ENCODE measurements at regions not wholly inside any gene's neighbourhood (a gene's known extent, or its start where the extent isn't known, plus 50 kb on each side); places are given as distances from the start of the nearest gene placed in this dataset.
A peak's percentile ranks its signal among the peaks of the same experiment; 100 is the strongest.

- in situ Hi-C loops (cut with HindIII; ENCODE audit: low sequenced_read_pairs) = no loop called here
Measured at GRCh38 chr19:16000024-16000663, 51.3 kb downstream of the OR10H4 start.

GRCh38 chr19:16001481-16002312 is 52.9 kb downstream of the OR10H4 start:
- in situ Hi-C loops (cut with HindIII; ENCODE audit: low sequenced_read_pairs) = no loop called here
- DNase-seq (ENCODE audit: low spot score) = no peak

More at GRCh38 chr19:16000024-16000663, 51.3 kb downstream of the OR10H4 start:
- no peak for DNase-seq (ENCODE audit: low spot score)

- in situ Hi-C loops (cut with HindIII; ENCODE audit: low sequenced_read_pairs) = no loop called here
- no peak for DNase-seq (ENCODE audit: low spot score)
Measured at GRCh38 chr19:16002406-16003384, 53.9 kb downstream of the OR10H4 start.

GRCh38 chr19:16003391-16003790 is 54.6 kb downstream of the OR10H4 start:
- in situ Hi-C loops (cut with HindIII; ENCODE audit: low sequenced_read_pairs) = no loop called here
- DNase-seq (ENCODE audit: low spot score) = no peak

- in situ Hi-C loops (cut with HindIII; ENCODE audit: low sequenced_read_pairs) = no loop called here
- no peak for DNase-seq (ENCODE audit: low spot score)
Measured at GRCh38 chr19:16005925-16006324, 57.1 kb downstream of the OR10H4 start.

GRCh38 chr19:16012552-16012951 is 63.7 kb upstream of the TPM4 start:
- in situ Hi-C loops (cut with HindIII; ENCODE audit: low sequenced_read_pairs) = no loop called here
- no peak for DNase-seq (ENCODE audit: low spot score)

- DNase-seq (ENCODE audit: low spot score) = no peak
- in situ Hi-C loops (cut with HindIII; ENCODE audit: low sequenced_read_pairs) = no loop called here
Measured at GRCh38 chr19:16013181-16013850, 63.0 kb upstream of the TPM4 start.

- in situ Hi-C loops (cut with HindIII; ENCODE audit: low sequenced_read_pairs) = no loop called here
- DNase-seq (ENCODE audit: low spot score) = no peak
Measured at GRCh38 chr19:16013851-16014840, 62.1 kb upstream of the TPM4 start.

GRCh38 chr19:16014923-16015804 is 61.1 kb upstream of the TPM4 start:
- in situ Hi-C loops (cut with HindIII; ENCODE audit: low sequenced_read_pairs) = no loop called here
- no peak for DNase-seq (ENCODE audit: low spot score)

- in situ Hi-C loops (cut with HindIII; ENCODE audit: low sequenced_read_pairs) = no loop called here
- no peak for DNase-seq (ENCODE audit: low spot score)
Measured at GRCh38 chr19:16015805-16016173, 60.5 kb upstream of the TPM4 start.

GRCh38 chr19:16016226-16017137 is 59.8 kb upstream of the TPM4 start:
- in situ Hi-C loops (cut with HindIII; ENCODE audit: low sequenced_read_pairs) = no loop called here
- no peak for DNase-seq (ENCODE audit: low spot score)

- in situ Hi-C loops (cut with HindIII; ENCODE audit: low sequenced_read_pairs) = no loop called here
- no peak for DNase-seq (ENCODE audit: low spot score)
Measured at GRCh38 chr19:16017138-16017490, 59.2 kb upstream of the TPM4 start.

- DNase-seq (ENCODE audit: low spot score) = no peak
- in situ Hi-C loops (cut with HindIII; ENCODE audit: low sequenced_read_pairs) = no loop called here
Measured at GRCh38 chr19:16018106-16018755, 58.1 kb upstream of the TPM4 start.

GRCh38 chr19:16018801-16019551 is 57.3 kb upstream of the TPM4 start:
- peak; percentile 75 for DNase-seq (ENCODE audit: low spot score)
- in situ Hi-C loops (cut with HindIII; ENCODE audit: low sequenced_read_pairs) = no loop called here

Measured in G401 (cell line).